IMR-90 (cell line): ENCODE measurements at regions not wholly inside any gene's neighbourhood (a gene's known extent, or its start where the extent isn't known, plus 50 kb on each side); places are given as distances from the start of the nearest gene placed in this dataset.

Source experiments
- ATAC-seq: fragments of 200-7000 bp; cut with Tn5 transposase; 2 replicates; pipeline ENCODE4 v1.9.1; 2020; ENCODE audit warnings: low read depth, mild to moderate bottlenecking, moderate library complexity
- BruUV-seq: library from RNA; stranded (reverse); fragments of 400-500 nt; replicated peaks from 2 replicates; lab custom pipeline; 2021; lab: Mats Ljungman, UMichigan
- CTCF ChIA-PET: fragments of 300-600 bp; formaldehyde crosslinking; extraction: SDS; loops from one replicate; lab custom pipeline; 2021; ENCODE audit warnings: antibody characterized with exemption; lab: Yijun Ruan, JAX
- POLR2A ChIA-PET: fragments of 300-600 bp; sonication (Branson Sonifier 250); formaldehyde crosslinking; loops from one replicate; lab custom pipeline; 2022; ENCODE audit warnings: antibody characterized with exemption; ENCODE audit not compliant: unreplicated experiment; lab: Charles Lee
- DNase-seq: peaks from one replicate; pipeline ENCODE4 v3.0.0; 2013
- H2AFZ ChIP-seq: replicated peaks from 2 replicates; pipeline ENCODE3; 2013; ENCODE audit warnings: low read length, mild to moderate bottlenecking; ENCODE audit not compliant: poor library complexity
- H2AK5ac ChIP-seq: 2 replicates; pipeline ENCODE4 v1.6.1; 2013; ENCODE audit warnings: low read depth, low read length, inconsistent platforms
- H2AK9ac ChIP-seq: replicated peaks from 2 replicates; pipeline ENCODE3; 2013; ENCODE audit warnings: mild to moderate bottlenecking, low read depth, low read length, moderate library complexity; ENCODE audit not compliant: poor library complexity
- H2BK120ac ChIP-seq: 2 replicates; pipeline ENCODE4 v1.6.1; 2013; ENCODE audit warnings: low read depth, low read length, inconsistent platforms
- H2BK15ac ChIP-seq: 3 replicates; pipeline ENCODE4 v1.6.1; 2013; ENCODE audit warnings: low read depth, low read length, inconsistent platforms
- H2BK20ac ChIP-seq: 2 replicates; pipeline ENCODE4 v1.6.1; 2013; ENCODE audit warnings: low read depth, mild to moderate bottlenecking, inconsistent platforms, low read length, moderate library complexity
- H2BK5ac ChIP-seq: 2 replicates; pipeline ENCODE4 v1.6.1; 2013; ENCODE audit warnings: mild to moderate bottlenecking, low read depth, low read length, inconsistent platforms; ENCODE audit not compliant: poor library complexity, severe bottlenecking
- H3K14ac ChIP-seq: replicated peaks from 2 replicates; pipeline ENCODE4 v1.6.1; 2013; ENCODE audit warnings: low read depth, low read length, inconsistent platforms
- H3K18ac ChIP-seq: 2 replicates; pipeline ENCODE4 v1.6.1; 2013; ENCODE audit warnings: low read depth, low read length, control low read depth
- H3K23ac ChIP-seq: 2 replicates; pipeline ENCODE4 v1.6.1; 2013; ENCODE audit warnings: low read depth, low read length, inconsistent platforms
- H3K27ac ChIP-seq: 2 replicates; pipeline ENCODE4 v1.5.1; 2013; ENCODE audit warnings: mild to moderate bottlenecking, control low read depth, low read length; ENCODE audit not compliant: insufficient read depth
- H3K27me3 ChIP-seq: 2 replicates; pipeline ENCODE4 v1.6.1; 2013; ENCODE audit warnings: low read length; ENCODE audit not compliant: control insufficient read depth, insufficient read depth
- H3K36me3 ChIP-seq: 2 replicates; pipeline ENCODE4 v1.6.1; 2013; ENCODE audit warnings: low read length, mixed read lengths; ENCODE audit not compliant: control insufficient read depth, insufficient read depth
- H3K4ac ChIP-seq: 2 replicates; pipeline ENCODE4 v1.6.1; 2013; ENCODE audit warnings: low read depth, low read length, inconsistent platforms
- H3K4me1 ChIP-seq: 2 replicates; pipeline ENCODE4 v1.6.1; 2013; ENCODE audit warnings: low read length, mixed read lengths; ENCODE audit not compliant: control insufficient read depth, insufficient read depth
- H3K4me2 ChIP-seq: 2 replicates; pipeline ENCODE4 v1.6.1; 2013; ENCODE audit warnings: low read depth, mild to moderate bottlenecking, control low read depth, low read length, moderate library complexity
- H3K4me3 ChIP-seq: 2 replicates; pipeline ENCODE4 v1.5.1; 2013; ENCODE audit warnings: low read depth, mild to moderate bottlenecking, control low read depth, low read length, moderate library complexity; ENCODE audit not compliant: insufficient read depth
- H3K56ac ChIP-seq: 2 replicates; pipeline ENCODE4 v1.6.1; 2013; ENCODE audit warnings: low read length, inconsistent platforms; ENCODE audit not compliant: insufficient read depth; ENCODE audit errors: extremely low read depth
- H3K79me1 ChIP-seq, 2 experiments: 2 replicates each; pipeline ENCODE4 v1.6.1; 2013; ENCODE audit warnings: low read length in 2 of 2, inconsistent platforms in 1 of 2, low read depth in 1 of 2
- H3K9ac ChIP-seq: 2 replicates; pipeline ENCODE4 v1.6.1; 2013; ENCODE audit warnings: low read depth, low read length, control low read depth
- H3K9me1 ChIP-seq: 2 replicates; pipeline ENCODE4 v1.6.1; 2013; ENCODE audit warnings: low read length, inconsistent platforms; ENCODE audit not compliant: insufficient read depth
- H3K9me3 ChIP-seq: 2 replicates; pipeline ENCODE4 v1.6.1; 2013; ENCODE audit warnings: low read length; ENCODE audit not compliant: control insufficient read depth, insufficient read depth
- H4K20me1 ChIP-seq: 2 replicates; pipeline ENCODE4 v1.6.1; 2013; ENCODE audit warnings: low read length, inconsistent platforms; ENCODE audit not compliant: insufficient read depth
- H4K5ac ChIP-seq: 2 replicates; pipeline ENCODE4 v1.6.1; 2013; ENCODE audit warnings: mild to moderate bottlenecking, low read depth, low read length, control low read depth
- H4K8ac ChIP-seq, 2 experiments: 2 replicates each; pipeline ENCODE4 v1.6.1; 2013; ENCODE audit warnings: low read depth in 2 of 2, low read length in 2 of 2, control low read depth in 1 of 2, inconsistent platforms in 1 of 2
- H4K91ac ChIP-seq: 2 replicates; pipeline ENCODE4 v1.6.1; 2013; ENCODE audit warnings: low read depth, low read length, inconsistent platforms; ENCODE audit not compliant: insufficient read depth
- BHLHE40 ChIP-seq: fragments of 150-350 bp; IDR thresholded peaks from 2 replicates; pipeline ENCODE4 v1.6.1; 2016; ENCODE audit warnings: mild to moderate bottlenecking, low read depth, low read length
- CEBPB ChIP-seq: IDR thresholded peaks from 2 replicates; pipeline ENCODE4 v1.6.1; 2012; ENCODE audit warnings: low read depth, low read length, improper control_type of control experiment
- CHD1 ChIP-seq: IDR thresholded peaks from 2 replicates; pipeline ENCODE4 v1.6.1; 2012; ENCODE audit warnings: low read depth, low read length, improper control_type of control experiment
- CTCF ChIP-seq: conservative IDR thresholded peaks from 2 replicates; pipeline ENCODE4 v1.5.1; 2012; ENCODE audit warnings: mild to moderate bottlenecking, low read depth, low read length, improper control_type of control experiment
- ELK1 ChIP-seq: fragments of 150-350 bp; IDR thresholded peaks from 2 replicates; pipeline ENCODE4 v1.6.1; 2016; ENCODE audit warnings: low read depth, mild to moderate bottlenecking, low read length, moderate library complexity, borderline replicate concordance
- FOS ChIP-seq: fragments of 150-350 bp; IDR thresholded peaks from 2 replicates; pipeline ENCODE4 v1.6.1; 2016; ENCODE audit warnings: low read depth, low read length
- MAFK ChIP-seq: IDR thresholded peaks from 2 replicates; pipeline ENCODE4 v1.6.1; 2012; ENCODE audit warnings: low read depth, low read length, improper control_type of control experiment
- MAZ ChIP-seq: IDR thresholded peaks from 2 replicates; pipeline ENCODE4 v1.6.1; 2012; ENCODE audit warnings: low read depth, mild to moderate bottlenecking, low read length, improper control_type of control experiment, moderate library complexity, borderline replicate concordance
- MXI1 ChIP-seq: IDR thresholded peaks from 2 replicates; pipeline ENCODE4 v1.6.1; 2012; ENCODE audit warnings: low read depth, mild to moderate bottlenecking, low read length, moderate library complexity, borderline replicate concordance
- NFE2L2 ChIP-seq: fragments of 150-350 bp; IDR thresholded peaks from 2 replicates; pipeline ENCODE4 v1.6.1; 2016; ENCODE audit warnings: low read depth, mild to moderate bottlenecking, low read length
- POLR2A ChIP-seq: IDR thresholded peaks from 2 replicates; pipeline ENCODE4 v1.6.1; 2012; ENCODE audit warnings: mild to moderate bottlenecking, low read depth, low read length
- RAD21 ChIP-seq: IDR thresholded peaks from 2 replicates; pipeline ENCODE4 v1.6.1; 2012; ENCODE audit warnings: low read length, improper control_type of control experiment
- RCOR1 ChIP-seq: IDR thresholded peaks from 2 replicates; pipeline ENCODE4 v1.6.1; 2012; ENCODE audit warnings: mild to moderate bottlenecking, low read length, improper control_type of control experiment; ENCODE audit not compliant: insufficient replicate concordance
- RFX5 ChIP-seq: IDR thresholded peaks from 2 replicates; pipeline ENCODE4 v1.8.0; 2012; ENCODE audit warnings: low read depth, mild to moderate bottlenecking, low read length, moderate library complexity
- SMC3 ChIP-seq: fragments of 150-350 bp; IDR thresholded peaks from 2 replicates; pipeline ENCODE4 v1.6.1; 2016; ENCODE audit warnings: low read depth, mild to moderate bottlenecking, antibody characterized with exemption, low read length, moderate library complexity
- USF2 ChIP-seq: fragments of 150-350 bp; IDR thresholded peaks from 2 replicates; pipeline ENCODE4 v1.6.1; 2017; ENCODE audit warnings: mild to moderate bottlenecking, antibody characterized with exemption, low read length, low read depth
- dilution Hi-C: fragments of 300-500 bp; cut with HindIII; formaldehyde crosslinking; loops from one replicate; pipeline ENCODE4 v1.14.3; 2018; ENCODE audit warnings: low sequenced_read_pairs; ENCODE audit not compliant: unreplicated experiment
- in situ Hi-C: fragments of 300-500 bp; cut with MboI; formaldehyde crosslinking; loops from 3 replicates; pipeline ENCODE4 v1.14.3; 2019; ENCODE audit warnings: low sequenced_read_pairs, inconsistent platforms, mixed read lengths
- intact Hi-C: fragments of 100-400 bp; cut with micrococcal nuclease; formaldehyde crosslinking; loops from 2 replicates; pipeline ENCODE4 v1.10.0; 2022

- no peak overlapping the region for H3K4ac ChIP-seq
- no peak overlapping the region for H2AK5ac ChIP-seq
- H2BK20ac ChIP-seq: no peak overlapping the region
- POLR2A ChIA-PET: no interaction called here
- no peaks in the 10 kb centered on the region for H3K36me3 ChIP-seq
- H4K91ac ChIP-seq: no peak overlapping the region
- in situ Hi-C loops (no loop called here), dilution Hi-C loops (no loop called here), intact Hi-C loops (no loop called here)
- TF ChIP-seq NFE2L2 (no peak), POLR2A (no peak), MAFK (no peak), RCOR1 (no peak), ELK1 (no peak), BHLHE40 (no peak), CHD1 (no peak), RFX5 (no peak), RAD21 (no peak), SMC3 (no peak), MXI1 (no peak), CTCF (no peak), MAZ (no peak), FOS (no peak), CEBPB (no peak), USF2 (no peak)
- no peak overlapping the region for H3K9ac ChIP-seq
- BruUV-seq: no TSS peak
- H3K18ac ChIP-seq: no peak overlapping the region
- H3K9me3 ChIP-seq: no peaks in the 10 kb centered on the region
- H3K23ac ChIP-seq: no peak overlapping the region
- H3K4me3 ChIP-seq: no peak overlapping the region
- no peaks in the 10 kb centered on the region for H3K4me1 ChIP-seq
- no peak overlapping the region for H2AK9ac ChIP-seq
- no peak overlapping the region for H3K56ac ChIP-seq
- H3K27me3 ChIP-seq: peaks cover 8% of the 10 kb centered on the region; the same call in 1 of the 2 replicates
- ATAC-seq (no peak), DNase-seq (peak; percentile 29)
- no peak overlapping the region for H3K4me2 ChIP-seq
- no peak overlapping the region for H2BK15ac ChIP-seq
- CTCF ChIA-PET: no interaction called here
- H4K20me1 ChIP-seq: no peaks in the 10 kb centered on the region
- no peak overlapping the region for H4K8ac ChIP-seq
- H2BK5ac ChIP-seq: no peak overlapping the region
- H2BK120ac ChIP-seq: no peak overlapping the region
- peaks cover 6% of the 10 kb centered on the region; the same call in 1 of the 2 replicates for H3K9me1 ChIP-seq
- no peak overlapping the region for H2AFZ ChIP-seq
- no peak overlapping the region for H3K14ac ChIP-seq
- H4K5ac ChIP-seq: no peak overlapping the region
- no peaks in the 10 kb centered on the region for H3K79me1 ChIP-seq
- H3K27ac ChIP-seq: no peak overlapping the region
Observed at GRCh38 chr1:93765099-93765498, 83.5 kb upstream of the BCAR3 start.
